ENCODE measurements at regions not wholly inside any gene's neighbourhood (a gene's known extent, or its start where the extent isn't known, plus 50 kb on each side); places are given as distances from the start of the nearest gene placed in this dataset.

DNA sequence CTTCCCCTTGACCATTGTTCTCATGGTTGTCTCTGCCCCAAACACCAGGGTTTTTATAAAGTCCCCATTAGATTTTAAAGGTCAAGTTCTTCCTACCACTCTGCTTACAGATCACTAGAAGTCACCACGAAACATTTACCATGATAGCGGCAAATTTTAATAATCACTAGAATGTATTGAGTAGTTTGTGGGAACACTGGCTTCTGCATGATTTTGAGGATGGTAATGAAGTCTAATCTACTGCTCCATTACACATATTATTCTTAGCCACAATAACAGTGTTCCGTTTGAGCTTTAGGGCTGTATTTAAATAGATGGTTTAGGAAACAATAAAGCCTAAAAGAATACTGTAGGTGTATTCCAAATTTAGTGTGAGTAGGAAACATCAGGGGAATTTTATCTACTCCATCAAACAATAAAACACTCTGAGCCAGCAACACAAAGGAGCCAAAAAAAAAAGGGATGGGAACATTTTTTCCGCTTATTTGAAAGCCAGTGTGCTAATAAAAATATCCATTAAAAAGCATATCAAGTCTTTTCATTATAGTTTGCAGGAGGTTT is 49.7 kb downstream of the KLF12 start:
- no peak for DNase-seq (ENCODE audit: low read depth, low spot score)

DNA sequence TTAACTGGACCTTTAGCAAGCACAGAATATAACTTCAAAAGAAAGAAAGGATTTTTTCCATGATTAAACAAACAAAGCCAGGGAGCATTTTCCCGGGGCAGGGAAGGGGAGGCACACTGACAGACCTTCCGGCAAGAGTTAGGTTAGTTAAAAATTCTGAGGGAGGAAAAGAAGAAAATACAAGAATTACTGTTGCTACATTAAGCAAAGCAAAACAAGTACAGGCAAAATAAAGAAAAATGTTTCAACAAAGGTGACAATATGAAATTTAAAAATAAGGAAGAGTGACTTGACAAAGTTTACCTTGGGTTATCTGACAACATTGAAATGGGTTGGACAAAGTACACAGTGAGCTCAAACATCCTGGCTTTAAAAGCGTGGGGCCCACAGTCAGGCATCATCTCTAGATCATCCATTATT is 51.5 kb downstream of the KLF12 start:
- DNase-seq (ENCODE audit: low read depth, low spot score), result no peak

DNA sequence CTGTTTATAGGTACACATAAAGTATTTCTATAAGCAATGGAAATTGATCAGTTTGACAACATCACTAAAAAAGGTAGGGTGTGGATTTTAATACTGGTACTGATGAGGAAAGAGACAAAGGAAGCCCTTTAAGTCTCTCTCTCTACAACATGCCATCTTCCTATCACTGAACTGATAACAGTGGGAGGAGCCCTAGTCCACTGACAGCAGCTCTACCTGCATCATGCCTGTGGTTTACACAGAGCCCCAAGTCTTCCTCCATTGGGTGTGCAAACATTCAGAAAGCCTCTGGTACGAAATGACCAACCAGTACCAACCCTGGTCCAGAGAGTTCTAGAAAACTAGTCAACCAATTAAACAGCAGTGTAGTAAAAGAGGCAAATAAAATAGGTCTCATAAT is 53.4 kb downstream of the KLF12 start:
- no peak for DNase-seq (ENCODE audit: low read depth, low spot score)

DNA sequence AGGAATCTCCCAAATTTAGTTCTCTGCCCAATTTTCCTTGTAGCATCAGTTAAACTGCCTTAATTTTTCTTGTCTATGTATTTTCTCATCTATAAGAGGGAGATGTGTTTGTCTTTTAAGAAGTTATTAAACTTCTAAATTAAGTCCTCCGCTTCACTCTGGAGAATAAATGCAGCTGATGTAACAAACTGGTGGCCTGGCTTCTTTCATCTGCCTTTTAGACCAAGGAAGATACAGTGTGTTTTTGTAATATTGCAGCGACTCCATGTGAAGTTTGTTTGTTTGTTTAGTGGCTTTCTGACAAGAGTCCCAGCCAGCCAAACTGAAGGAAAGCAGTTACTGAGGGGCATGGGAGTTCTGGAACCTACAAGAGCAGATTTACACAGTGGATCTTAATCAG is 56.4 kb downstream of the KLF12 start:
- DNase-seq (ENCODE audit: low read depth, low spot score), result no peak

DNA sequence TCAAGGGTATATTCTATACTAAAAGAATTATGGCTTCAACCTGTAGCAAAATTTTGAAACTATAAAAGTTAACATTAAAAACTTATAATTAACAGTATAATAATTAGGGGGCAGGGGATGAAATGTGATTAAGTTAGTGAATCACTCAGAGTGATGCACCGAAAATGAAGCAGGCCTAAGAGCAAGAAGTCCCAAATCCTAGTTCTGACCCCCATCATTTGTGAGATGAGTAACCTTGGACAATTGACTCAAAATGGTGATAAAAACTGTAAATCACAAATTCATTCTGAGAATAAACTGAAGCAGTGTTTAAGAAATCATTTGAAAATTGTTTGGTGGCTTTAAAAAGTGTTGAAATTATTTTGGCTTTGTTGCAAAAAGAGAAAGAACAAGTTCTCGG is 56.8 kb downstream of the KLF12 start:
- no peak for DNase-seq (ENCODE audit: low read depth, low spot score)

DNA sequence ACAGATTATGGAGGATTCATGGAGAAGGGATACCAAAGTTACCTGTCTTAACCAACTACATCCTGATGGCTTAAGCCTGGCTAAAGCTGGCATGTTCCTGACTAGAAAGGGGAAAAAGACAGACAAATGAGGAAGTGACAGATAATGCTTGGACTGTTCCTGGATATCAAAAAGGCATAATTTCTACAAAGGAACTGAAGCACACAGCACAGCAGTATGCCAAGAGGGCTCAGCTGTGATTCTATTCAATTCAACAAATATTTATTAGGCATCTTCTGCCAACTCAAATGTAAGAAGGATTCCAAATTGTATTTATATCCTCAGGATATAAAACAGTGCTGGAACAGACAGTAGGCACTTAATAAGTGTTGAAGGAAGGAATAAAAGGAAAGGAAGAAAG is 59.5 kb downstream of the KLF12 start:
- DNase-seq (ENCODE audit: low read depth, low spot score), result no peak

DNA sequence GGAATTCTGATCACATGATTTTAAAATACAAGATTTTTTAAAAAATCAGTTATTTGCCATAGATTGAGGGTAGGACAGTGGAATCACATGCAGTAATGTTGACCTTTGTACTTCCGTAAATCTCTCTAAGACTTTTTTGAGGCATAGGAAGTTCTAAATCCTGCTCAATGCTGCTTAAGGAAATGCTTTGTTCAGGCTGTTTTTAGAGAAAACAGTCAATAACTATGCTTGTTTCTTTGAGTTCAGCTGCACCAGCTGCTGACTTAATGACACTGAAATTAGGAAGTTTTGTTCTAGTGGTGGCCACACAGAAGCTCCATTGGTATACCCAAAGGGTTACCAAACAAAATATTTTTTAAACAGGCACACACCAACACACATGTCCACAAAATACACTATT is 60.9 kb downstream of the KLF12 start:
- no peak for DNase-seq (ENCODE audit: low read depth, low spot score)

DNA sequence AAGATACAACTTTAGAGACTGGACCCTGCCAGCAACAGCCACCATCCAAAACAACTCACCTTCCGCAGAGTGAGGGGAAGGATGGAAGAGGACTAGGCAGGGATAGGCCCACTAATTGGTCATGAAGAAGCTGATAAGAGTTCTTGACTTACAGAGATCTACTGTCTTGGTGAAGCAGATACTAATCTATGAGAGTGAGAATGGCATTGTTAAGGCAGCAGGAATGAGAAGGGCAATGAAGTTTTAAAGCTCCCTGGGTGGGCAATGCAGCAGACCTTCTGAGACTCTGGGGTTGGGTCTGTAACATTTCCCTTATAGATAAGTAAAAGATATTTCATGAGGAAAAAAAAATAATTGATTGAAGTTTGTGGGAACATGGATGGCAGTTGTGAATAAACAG is 63.7 kb downstream of the KLF12 start:
- DNase-seq (ENCODE audit: low read depth, low spot score), result no peak

DNA sequence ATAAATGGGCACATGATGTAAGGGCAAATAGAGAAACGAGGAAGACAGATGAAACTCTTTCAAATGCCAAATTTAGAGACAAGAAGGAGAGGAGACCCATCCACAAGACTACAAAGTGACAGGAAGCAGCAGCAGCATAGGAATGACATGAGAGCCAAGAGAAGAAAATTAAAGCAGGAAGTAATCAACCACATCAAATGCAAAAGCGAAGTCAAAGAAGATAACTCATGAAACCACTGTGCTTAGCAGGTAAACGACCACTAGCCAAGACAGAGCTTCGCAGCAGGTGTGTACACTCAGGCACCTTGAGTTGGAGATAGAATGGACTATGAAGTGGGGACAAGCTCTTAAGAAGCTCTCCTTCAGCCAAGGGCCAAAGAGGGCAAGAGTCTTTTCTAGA is 64.1 kb downstream of the KLF12 start:
- DNase-seq (ENCODE audit: low read depth, low spot score), result no peak

DNA sequence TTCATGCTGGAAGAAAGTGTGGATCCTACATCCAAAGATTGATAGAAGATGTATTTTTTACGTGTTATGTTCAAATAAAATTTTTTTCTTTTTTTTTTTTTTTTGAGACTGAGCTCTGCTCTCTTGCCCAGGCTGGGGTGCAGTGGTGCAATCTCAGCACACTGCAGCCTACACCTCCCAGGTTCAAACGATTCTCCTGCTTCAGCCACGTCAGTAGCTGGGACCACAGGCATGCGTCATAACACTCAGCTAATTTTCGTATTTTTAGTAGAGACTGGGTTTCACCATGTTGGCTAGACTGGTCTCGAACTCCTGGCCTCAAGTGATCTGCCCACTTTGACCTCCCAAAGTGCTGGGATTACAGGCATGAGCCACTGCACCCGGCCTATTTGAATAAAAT is 65.7 kb downstream of the KLF12 start:
- DNase-seq (ENCODE audit: low read depth, low spot score), result no peak

DNA sequence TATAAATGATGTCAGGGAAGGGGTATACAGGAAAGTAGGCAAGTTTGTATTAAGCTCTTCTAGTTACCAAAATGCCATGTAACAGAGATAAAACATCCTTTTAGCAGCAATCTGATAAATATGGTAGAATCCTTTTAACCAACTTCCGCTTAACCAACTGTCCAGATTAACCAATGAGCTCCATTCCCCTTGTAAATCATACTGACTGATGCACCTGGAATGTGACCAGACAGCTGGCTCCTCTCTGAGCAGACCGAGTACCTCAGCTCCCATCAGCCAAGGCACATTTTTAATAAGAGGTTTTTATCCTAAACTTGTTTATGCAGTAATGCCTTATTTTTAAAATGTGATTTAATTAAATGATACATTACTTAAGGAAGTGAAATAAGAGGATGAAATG is 66.4 kb downstream of the KLF12 start:
- DNase-seq (ENCODE audit: low read depth, low spot score), result no peak

DNA sequence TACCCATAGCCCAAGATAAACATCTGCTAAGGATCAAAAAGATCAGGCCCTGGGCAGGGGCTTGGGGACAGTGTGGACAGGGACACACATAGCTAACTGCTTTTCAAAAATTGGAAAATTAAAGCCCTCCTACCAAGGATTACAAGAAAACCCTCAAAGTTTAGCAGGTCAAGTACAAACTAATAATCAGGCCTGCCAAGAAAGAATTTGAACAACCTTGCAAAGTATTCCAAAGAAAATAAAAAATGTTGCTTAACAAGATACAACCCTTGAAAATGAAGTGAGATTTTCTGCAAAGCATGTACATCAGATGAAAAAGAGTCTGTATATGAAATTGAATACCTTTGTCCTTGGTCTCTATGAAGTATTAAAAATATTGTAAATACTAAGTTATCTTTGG is 67.3 kb downstream of the KLF12 start:
- DNase-seq (ENCODE audit: low read depth, low spot score), result no peak

DNA sequence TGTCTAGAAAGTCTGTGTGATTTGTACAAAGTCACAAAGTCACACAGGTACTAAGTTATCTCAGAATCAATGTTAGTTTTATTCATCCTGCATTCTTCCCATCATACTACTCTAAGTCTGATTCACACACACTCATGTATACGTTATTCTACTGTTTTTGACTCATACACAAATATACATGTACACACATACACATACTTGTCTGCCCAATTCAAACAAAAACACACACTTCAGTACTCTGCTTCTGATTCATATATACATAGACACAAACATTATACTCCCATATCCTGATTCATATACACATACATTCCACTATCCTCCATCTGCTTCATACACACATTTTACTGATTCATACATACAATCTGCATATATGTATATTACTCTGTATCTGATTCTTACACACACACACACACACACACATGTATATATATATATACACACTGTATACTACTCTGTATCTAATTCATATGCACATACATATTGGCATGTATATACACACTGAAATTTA is 69.3 kb downstream of the KLF12 start:
- DNase-seq (ENCODE audit: low read depth, low spot score), result no peak

DNA sequence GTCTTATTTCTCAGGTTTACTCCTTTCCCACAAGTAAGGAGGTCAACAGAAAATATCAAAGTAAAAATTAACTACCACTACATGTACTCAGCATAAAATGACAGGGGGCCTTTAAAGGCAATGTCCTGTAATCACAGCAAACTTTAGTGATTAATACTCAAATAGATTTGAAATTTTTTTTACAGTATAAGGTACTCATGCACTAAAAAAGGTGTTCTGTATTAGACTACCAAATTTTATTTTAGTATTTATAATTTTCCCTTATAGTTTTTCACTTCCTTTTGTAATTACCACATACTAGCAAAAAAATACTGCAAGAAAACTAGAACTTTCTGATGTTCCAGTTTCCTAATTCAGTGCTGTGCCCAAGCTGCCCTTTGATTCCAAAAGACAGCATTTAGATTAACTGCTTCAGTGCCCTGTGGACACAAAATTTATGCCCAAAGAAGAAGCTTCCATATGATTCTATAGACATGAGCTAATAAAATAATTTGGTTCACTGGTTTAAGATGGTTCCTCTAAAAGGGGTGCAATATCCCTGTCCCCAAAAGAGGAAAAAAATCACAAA is 70.6 kb downstream of the KLF12 start:
- DNase-seq (ENCODE audit: low read depth, low spot score), result no peak

DNA sequence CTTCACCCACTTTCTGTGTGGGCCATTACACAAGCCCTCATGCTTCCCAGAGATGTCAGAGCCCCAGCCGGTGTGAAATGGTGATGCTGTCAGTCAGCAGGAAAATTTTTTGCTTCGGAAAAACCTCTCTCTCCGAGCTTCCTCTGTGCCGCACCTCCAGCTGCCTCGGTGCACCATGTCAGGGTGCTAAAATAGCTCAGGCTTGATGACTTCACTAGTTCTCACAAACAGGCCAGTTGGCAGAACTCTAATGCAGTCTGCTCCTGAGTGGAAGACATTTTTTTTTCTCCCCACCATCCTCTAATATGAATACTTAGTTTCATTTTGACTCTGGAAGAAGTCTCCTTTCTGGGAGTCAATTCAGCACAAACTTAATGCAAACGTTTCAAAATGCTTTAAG is 71.3 kb downstream of the KLF12 start:
- DNase-seq (ENCODE audit: low read depth, low spot score), result no peak

DNA sequence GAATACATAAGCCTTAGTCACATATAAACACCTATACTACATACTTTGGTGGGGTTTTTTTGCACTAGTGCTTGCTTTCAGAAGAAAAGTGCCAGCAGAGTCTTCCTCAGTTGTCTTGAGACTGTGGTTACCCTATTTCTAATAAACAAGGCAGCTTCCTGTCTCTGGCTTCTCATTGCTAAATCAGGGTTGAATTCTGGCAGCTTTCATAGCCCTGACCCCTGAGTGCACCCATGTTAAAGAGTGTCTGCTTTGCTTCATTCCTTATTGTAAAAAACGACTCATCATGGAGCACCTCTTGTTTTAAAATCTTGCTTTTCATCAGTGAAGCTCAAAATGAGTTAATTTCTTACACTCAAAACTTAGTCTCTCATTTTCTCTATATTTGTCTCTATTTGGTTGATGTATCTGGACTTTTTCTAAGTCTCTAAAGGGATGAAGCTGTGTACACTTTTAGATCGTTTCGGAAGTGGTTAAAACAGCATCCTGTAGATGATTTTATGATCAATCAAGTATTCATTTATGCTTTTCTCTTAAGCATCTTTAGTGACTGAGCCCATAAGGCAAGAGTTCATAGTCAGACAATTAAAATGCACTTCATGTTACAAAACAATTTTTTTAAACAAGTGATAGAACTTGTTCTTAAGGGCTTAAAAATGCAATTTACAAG is 72.1 kb downstream of the KLF12 start:
- DNase-seq (ENCODE audit: low read depth, low spot score), result no peak

DNA sequence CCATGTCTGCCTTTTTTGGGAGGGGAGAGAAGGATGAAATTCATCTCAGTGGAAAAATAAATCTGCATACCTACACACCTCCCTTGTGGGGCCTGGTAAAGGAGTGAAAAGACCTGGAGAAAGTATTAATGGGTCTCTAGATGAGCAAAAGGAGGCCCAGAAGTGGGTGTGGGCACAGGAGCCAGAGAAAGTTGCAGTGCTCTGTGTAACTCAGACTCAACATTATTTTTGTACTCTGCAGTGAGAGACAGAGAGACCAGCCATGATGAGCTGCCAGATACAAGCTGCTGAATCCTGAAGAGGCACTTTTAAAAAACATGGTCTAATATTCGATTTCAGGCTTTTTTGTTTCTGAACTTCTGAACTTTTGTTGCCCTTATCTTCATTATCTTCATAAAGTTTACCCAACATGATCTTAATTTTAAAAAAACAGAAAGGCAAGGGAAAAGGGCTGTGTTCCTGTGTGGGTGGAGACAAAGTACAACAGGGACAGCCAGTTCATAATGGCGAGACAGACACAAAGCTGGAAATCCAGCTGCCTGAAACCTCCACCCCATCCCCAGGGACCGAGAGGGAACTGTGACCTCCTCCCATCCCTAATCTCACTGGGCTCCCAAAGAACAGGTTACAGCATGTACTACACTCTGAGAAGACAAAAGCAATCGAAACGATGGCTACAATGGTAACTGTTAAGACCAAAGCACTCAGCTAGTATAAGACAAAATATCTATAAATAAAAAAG is 77.2 kb downstream of the KLF12 start:
- no peak for DNase-seq (ENCODE audit: low read depth, low spot score)

DNA sequence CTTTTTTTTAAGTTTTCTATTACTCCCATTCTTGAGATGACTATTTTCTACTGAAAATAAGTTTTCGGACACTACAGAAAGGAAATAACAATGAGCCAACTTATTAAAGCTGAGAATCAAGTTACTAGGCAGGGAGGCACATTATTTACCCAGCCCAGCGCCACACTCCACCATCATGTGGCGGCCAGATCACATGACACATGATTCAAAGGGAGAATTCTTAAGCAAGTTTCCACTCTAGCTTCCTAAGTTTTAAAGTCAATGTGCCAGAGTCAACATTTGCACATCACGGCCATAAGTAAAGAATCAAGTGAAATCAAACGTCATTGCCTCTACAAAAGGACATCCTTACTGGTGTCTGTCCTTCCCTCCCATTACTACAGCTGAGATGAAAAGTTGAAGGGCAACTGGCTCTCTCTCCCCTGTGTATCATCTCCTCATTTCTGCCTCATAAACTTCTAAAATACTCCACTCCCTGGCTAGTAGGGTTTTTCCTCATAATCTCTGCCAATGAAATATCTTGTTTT is 81.7 kb downstream of the KLF12 start:
- DNase-seq (ENCODE audit: low read depth, low spot score), result no peak

DNA sequence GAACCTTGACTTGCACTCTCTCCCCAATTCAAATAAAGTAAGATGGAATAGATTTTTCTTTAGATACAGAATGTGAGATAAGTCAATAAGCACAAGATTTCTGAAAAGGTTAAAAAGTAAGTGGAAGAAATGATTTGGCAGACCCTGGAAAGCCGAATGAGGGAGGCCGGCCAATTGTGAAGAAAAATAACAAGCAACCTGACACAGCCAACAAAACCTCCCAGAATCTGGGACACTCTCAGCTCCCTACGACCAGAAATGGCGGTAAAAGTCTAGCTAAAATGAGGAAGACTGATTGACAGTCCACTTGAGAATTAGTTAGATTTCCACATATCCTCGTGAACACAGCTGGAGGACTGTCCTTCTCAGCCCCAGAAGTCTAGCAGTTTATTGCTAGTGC is 85.4 kb downstream of the KLF12 start:
- DNase-seq (ENCODE audit: low read depth, low spot score), result no peak

DNA sequence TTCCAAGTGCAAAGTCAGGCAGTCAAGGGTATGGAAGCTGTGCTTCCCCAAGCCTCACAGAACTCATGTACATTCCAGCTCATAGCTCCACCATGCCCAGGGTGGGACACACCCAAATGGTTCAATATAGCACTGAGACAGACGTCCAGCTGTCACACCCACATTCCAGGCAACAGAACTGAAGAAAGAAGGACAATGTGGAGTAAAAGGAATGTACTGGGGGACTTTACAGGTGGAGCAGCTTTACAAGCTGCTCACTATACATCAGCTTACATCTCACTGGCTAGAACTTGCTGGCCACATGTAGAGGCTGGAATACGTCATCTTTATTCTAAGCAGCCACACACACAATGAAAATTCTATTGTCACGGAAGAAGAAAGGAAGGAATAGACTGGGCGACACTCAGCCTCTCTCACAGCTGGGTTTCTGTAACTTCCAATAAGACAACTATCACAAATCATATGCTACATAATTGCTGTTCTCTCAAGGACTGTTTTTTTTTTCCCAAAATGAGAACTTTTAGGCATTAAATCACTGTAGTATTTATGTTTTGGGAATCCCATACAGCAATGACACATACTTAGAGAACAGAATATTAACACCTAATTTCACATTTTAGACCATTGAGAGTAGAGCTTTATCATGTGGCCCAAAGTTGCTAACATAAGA is 86.1 kb downstream of the KLF12 start:
- no peak for DNase-seq (ENCODE audit: low read depth, low spot score)

DNA sequence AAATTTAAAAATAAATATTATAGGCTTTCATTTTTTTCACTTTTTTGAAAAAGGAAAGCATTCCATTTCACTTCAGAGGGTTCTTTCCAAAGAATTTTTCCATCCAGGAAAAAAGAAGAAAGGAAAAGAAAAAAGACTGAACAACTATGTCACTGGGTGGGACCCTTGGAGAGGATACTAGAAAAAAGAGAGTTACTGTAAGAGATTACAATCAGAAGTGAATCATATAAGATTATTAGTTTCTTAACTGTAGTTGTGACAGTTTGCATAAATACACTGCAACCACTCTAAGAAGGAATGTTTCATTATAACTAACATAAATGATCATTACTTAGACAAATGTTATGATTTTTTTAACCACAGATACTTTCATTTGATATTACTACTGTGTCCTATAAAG is 87.8 kb downstream of the KLF12 start:
- no peak for DNase-seq (ENCODE audit: low read depth, low spot score)

DNA sequence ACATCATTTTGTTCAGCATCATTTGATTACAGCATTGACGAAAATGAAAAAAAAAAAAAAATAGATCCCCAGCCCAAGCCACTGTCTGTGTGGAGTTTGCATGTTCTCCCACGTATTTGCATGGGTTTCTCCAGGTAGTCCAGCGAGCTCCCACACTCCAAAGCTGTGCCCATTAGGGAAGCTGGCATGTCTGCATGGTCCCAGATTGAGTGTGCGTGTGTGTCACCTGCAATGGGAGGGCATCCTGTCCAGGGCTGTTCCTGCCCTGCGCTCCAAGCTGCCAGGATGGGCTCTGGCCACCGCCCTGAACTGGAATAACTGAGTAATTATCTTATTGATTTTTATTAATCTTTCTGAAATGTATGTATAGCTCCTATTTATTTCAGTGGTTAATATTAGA is 88.6 kb downstream of the KLF12 start:
- DNase-seq (ENCODE audit: low read depth, low spot score), result no peak
